ENCODE measurements at regions not wholly inside any gene's neighbourhood (a gene's known extent, or its start where the extent isn't known, plus 50 kb on each side); places are given as distances from the start of the nearest gene placed in this dataset.

- H4K20me1 ChIP-seq (ENCODE audit: control insufficient read depth, extremely low read depth, insufficient read depth, low read length) = no peaks in the 10 kb centered on the region
- H3K27me3 ChIP-seq (ENCODE audit: control insufficient read depth, insufficient read depth, low read length) = no peaks in the 10 kb centered on the region
- H3K9me3 ChIP-seq (ENCODE audit: control insufficient read depth, insufficient read depth, low read depth, low read length) = no peaks in the 10 kb centered on the region
- DNase-seq (ENCODE audit: low read depth in 2 of 2) = no peak
- no peak overlapping the region for H3K4me3 ChIP-seq (replicated peaks in 1 of 4; ENCODE audit: control extremely low read depth in 1 of 4, insufficient read depth in 1 of 4, low read depth in 3 of 4, low read length in 4 of 4)
- H3K27ac ChIP-seq (ENCODE audit: insufficient read depth, low read length) = no peak overlapping the region
- peaks cover 17% of the 10 kb centered on the region for H3K4me1 ChIP-seq (ENCODE audit: control insufficient read depth, extremely low read depth, insufficient read depth, low read length)
- peaks cover 5% of the 10 kb centered on the region for H3K36me3 ChIP-seq (ENCODE audit: control insufficient read depth, insufficient read depth, low read length)
- H3K4me2 ChIP-seq (ENCODE audit: extremely low read depth, insufficient read depth, low read length) = no peak overlapping the region
- H3K79me2 ChIP-seq (ENCODE audit: control insufficient read depth, insufficient read depth, low read length) = peaks cover 89% of the 10 kb centered on the region
- no peak for TF ChIP-seq CTCF (conservative IDR thresholded peaks at IDR 0.05 in 1 of 2, IDR thresholded peaks at IDR 0.05 in 1 of 2; ENCODE audit: low read depth in 1 of 2, low read length in 2 of 2)
- TF ChIP-seq EZH2 (IDR thresholded peaks at IDR 0.05; ENCODE audit: low read length, missing control alignments) = no peak
- no peak overlapping the region for H3K9ac ChIP-seq (ENCODE audit: insufficient read depth, low read length)
- no peak overlapping the region for H2AFZ ChIP-seq (ENCODE audit: low read length)
Measured at GRCh38 chr7:130949550-130949949, 215.5 kb upstream of the KLF14 start.

GRCh38 chr7:130950054-130950453, 216.0 kb upstream of the KLF14 start:
- peaks cover 5% of the 10 kb centered on the region for H3K36me3 ChIP-seq (ENCODE audit: control insufficient read depth, insufficient read depth, low read length)
- TF ChIP-seq CTCF (conservative IDR thresholded peaks at IDR 0.05 in 1 of 2, IDR thresholded peaks at IDR 0.05 in 1 of 2; ENCODE audit: low read depth in 1 of 2, low read length in 2 of 2) = no peak

DNA sequence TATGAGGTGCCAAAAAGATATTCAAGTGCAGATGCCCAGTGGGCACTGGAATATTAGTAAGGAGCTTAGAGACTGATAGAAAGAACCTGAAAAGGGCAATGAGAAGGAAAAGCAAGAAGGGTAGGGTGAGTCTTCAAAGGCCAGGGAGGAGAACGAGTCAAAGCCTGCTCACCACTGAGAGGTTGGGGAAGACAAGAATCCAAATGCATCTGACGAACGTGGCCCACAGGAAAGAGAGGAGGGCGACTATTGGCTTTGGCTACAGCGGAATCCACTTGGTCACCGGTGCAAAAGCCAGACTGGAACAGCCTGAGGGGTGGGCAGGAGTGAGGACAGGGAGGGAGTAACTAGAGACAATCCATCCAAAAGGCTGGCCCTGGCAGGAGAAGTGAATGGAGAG, 216.7 kb upstream of the KLF14 start:
- no peak overlapping the region for H3K27ac ChIP-seq (ENCODE audit: insufficient read depth, low read length)
- H3K4me1 ChIP-seq (ENCODE audit: control insufficient read depth, extremely low read depth, insufficient read depth, low read length) = peaks cover 8% of the 10 kb centered on the region
- no peak overlapping the region for H3K9ac ChIP-seq (ENCODE audit: insufficient read depth, low read length)
- no peaks in the 10 kb centered on the region for H3K27me3 ChIP-seq (ENCODE audit: control insufficient read depth, insufficient read depth, low read length)
- H3K4me3 ChIP-seq (replicated peaks in 1 of 4; ENCODE audit: control extremely low read depth in 1 of 4, insufficient read depth in 1 of 4, low read depth in 3 of 4, low read length in 4 of 4) = no peak overlapping the region
- no peak for TF ChIP-seq CTCF (conservative IDR thresholded peaks at IDR 0.05 in 1 of 2, IDR thresholded peaks at IDR 0.05 in 1 of 2; ENCODE audit: low read depth in 1 of 2, low read length in 2 of 2)
- no peak for TF ChIP-seq EZH2 (IDR thresholded peaks at IDR 0.05; ENCODE audit: low read length, missing control alignments)
- peaks cover 3% of the 10 kb centered on the region for H3K36me3 ChIP-seq (ENCODE audit: control insufficient read depth, insufficient read depth, low read length)
- H3K9me3 ChIP-seq (ENCODE audit: control insufficient read depth, insufficient read depth, low read depth, low read length) = no peaks in the 10 kb centered on the region
- no peaks in the 10 kb centered on the region for H4K20me1 ChIP-seq (ENCODE audit: control insufficient read depth, extremely low read depth, insufficient read depth, low read length)
- H3K4me2 ChIP-seq (ENCODE audit: extremely low read depth, insufficient read depth, low read length) = no peak overlapping the region
- no peak overlapping the region for H2AFZ ChIP-seq (ENCODE audit: low read length)
- peaks cover 89% of the 10 kb centered on the region for H3K79me2 ChIP-seq (ENCODE audit: control insufficient read depth, insufficient read depth, low read length)
- no peak for DNase-seq (ENCODE audit: low read depth in 2 of 2)

More at GRCh38 chr7:130950054-130950453, 216.0 kb upstream of the KLF14 start:
- Histone ChIP-seq H3K4me1 (ENCODE audit: control insufficient read depth, extremely low read depth, insufficient read depth, low read length) (peaks cover 13% of the 10 kb centered on the region), H2AFZ (ENCODE audit: low read length) (no peak overlapping the region), H3K9ac (ENCODE audit: insufficient read depth, low read length) (no peak overlapping the region), H4K20me1 (ENCODE audit: control insufficient read depth, extremely low read depth, insufficient read depth, low read length) (no peaks in the 10 kb centered on the region), H3K27ac (ENCODE audit: insufficient read depth, low read length) (no peak overlapping the region), H3K79me2 (ENCODE audit: control insufficient read depth, insufficient read depth, low read length) (peaks cover 89% of the 10 kb centered on the region), H3K4me2 (ENCODE audit: extremely low read depth, insufficient read depth, low read length) (no peak overlapping the region), H3K9me3 (ENCODE audit: control insufficient read depth, insufficient read depth, low read depth, low read length) (no peaks in the 10 kb centered on the region), H3K27me3 (ENCODE audit: control insufficient read depth, insufficient read depth, low read length) (no peaks in the 10 kb centered on the region), H3K4me3 (replicated peaks in 1 of 4; ENCODE audit: control extremely low read depth in 1 of 4, insufficient read depth in 1 of 4, low read depth in 3 of 4, low read length in 4 of 4) (no peak overlapping the region)
- no peak for DNase-seq (ENCODE audit: low read depth in 2 of 2)
